Hepatocyte (in vitro differentiated cells): ENCODE measurements at regions not wholly inside any gene's neighbourhood (a gene's known extent, or its start where the extent isn't known, plus 50 kb on each side); places are given as distances from the start of the nearest gene placed in this dataset.

Experiments
- DNase-seq: peaks from one replicate; pipeline ENCODE4 v3.0.0-alpha.2; 2016; ENCODE audit warnings: low spot score
- H2AFZ ChIP-seq: fragments of 200-600 bp; sonication (generic); 2 replicates; pipeline ENCODE4 v1.6.0; 2016; ENCODE audit warnings: antibody characterized with exemption, mild to moderate bottlenecking
- H3K27ac ChIP-seq: fragments of 200-600 bp; sonication (generic); 2 replicates; pipeline ENCODE4 v1.5.1; 2016; ENCODE audit warnings: mild to moderate bottlenecking
- H3K27me3 ChIP-seq: fragments of 200-600 bp; sonication (generic); 2 replicates; pipeline ENCODE4 v1.6.1; 2016
- H3K36me3 ChIP-seq: fragments of 200-600 bp; sonication (generic); replicated peaks from 2 replicates; pipeline ENCODE4 v1.5.1; 2016; ENCODE audit warnings: low read depth; ENCODE audit not compliant: insufficient read depth
- H3K4me1 ChIP-seq: fragments of 200-600 bp; sonication (generic); 2 replicates; pipeline ENCODE4 v1.5.1; 2016; ENCODE audit warnings: mild to moderate bottlenecking, moderate library complexity; ENCODE audit not compliant: insufficient read depth
- H3K4me2 ChIP-seq: fragments of 200-600 bp; sonication (generic); 2 replicates; pipeline ENCODE4 v1.6.0; 2016
- H3K4me3 ChIP-seq: fragments of 200-600 bp; sonication (generic); 2 replicates; pipeline ENCODE4 v1.5.1; 2016; ENCODE audit warnings: mild to moderate bottlenecking
- H3K79me2 ChIP-seq: fragments of 200-600 bp; sonication (generic); 2 replicates; pipeline ENCODE4 v1.6.0; 2017; ENCODE audit warnings: mild to moderate bottlenecking
- H3K9me2 ChIP-seq: fragments of 200-600 bp; sonication (generic); replicated peaks from 2 replicates; pipeline ENCODE4 v1.6.0; 2017; ENCODE audit warnings: mild to moderate bottlenecking; ENCODE audit not compliant: insufficient read depth
- H3K9me3 ChIP-seq: fragments of 200-600 bp; sonication (generic); 2 replicates; pipeline ENCODE4 v1.5.1; 2016; ENCODE audit warnings: low read depth, mild to moderate bottlenecking
- H4K20me1 ChIP-seq: fragments of 200-600 bp; sonication (generic); 2 replicates; pipeline ENCODE4 v1.6.0; 2016; ENCODE audit warnings: mild to moderate bottlenecking; ENCODE audit not compliant: insufficient read depth, poor library complexity, severe bottlenecking
- EZH2 ChIP-seq: fragments of 200-600 bp; sonication (generic); IDR thresholded peaks from 2 replicates; pipeline ENCODE4 v1.6.1; 2016; ENCODE audit warnings: antibody characterized with exemption, mild to moderate bottlenecking, borderline replicate concordance
- EZH2phosphoT487 ChIP-seq: fragments of 200-600 bp; sonication (generic); IDR thresholded peaks from one replicate; pipeline ENCODE4 v1.6.1; 2018; ENCODE audit warnings: antibody characterized with exemption, mild to moderate bottlenecking, low read depth, moderate library complexity; ENCODE audit not compliant: unreplicated experiment, severe bottlenecking
- WGBS: methylation state at CpG from one replicate; pipeline ENCODE4 v1.1.6; 2016; ENCODE audit warnings: low lambda C conversion rate; ENCODE audit errors: missing lambda C conversion rate; 5-methylcytosine and 5-hydroxymethylcytosine counted together
- TF ChIP-seq, protein P1 (sequence below): fragments of 200-600 bp; sonication (generic); IDR thresholded peaks from 2 replicates; pipeline ENCODE4 v1.5.1; 2016; ENCODE audit warnings: antibody characterized with exemption, mild to moderate bottlenecking; ENCODE audit not compliant: poor library complexity

DNA sequence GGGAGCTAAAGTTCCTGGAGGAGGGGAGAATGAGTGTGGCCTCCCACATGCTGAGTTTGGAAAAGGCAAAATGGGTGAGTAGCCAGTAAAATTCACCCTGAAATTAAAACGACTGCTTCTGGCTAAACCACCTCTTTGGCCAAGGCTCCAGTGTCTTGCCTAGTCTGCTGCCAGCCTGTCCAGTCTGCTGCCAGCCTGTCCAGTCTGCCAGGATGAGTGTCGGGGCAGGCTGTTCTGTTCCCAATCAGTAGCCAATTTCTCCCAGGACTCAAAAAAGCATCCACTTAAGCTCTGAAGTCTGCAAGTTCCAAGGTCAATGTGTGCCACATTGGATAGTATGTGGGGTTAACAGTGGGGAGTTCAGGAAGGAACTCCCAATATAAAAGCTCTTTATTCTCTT is 134.6 kb upstream of the KLHL29 start:
- Histone ChIP-seq H3K9me2 (no peaks in the 10 kb centered on the region), H3K4me1 (no peaks in the 10 kb centered on the region), H3K4me3 (no peak overlapping the region), H4K20me1 (no peaks in the 10 kb centered on the region), H3K27ac (no peak overlapping the region), H3K79me2 (no peaks in the 10 kb centered on the region), H3K9me3 (no peaks in the 10 kb centered on the region), H2AFZ (no peak overlapping the region), H3K36me3 (no peaks in the 10 kb centered on the region), H3K4me2 (no peak overlapping the region), H3K27me3 (no peaks in the 10 kb centered on the region)
- WGBS, result 91% methylated on average over 2 of the region's 2 CpGs
- no peak for DNase-seq
- no peak for TF ChIP-seq EZH2phosphoT487

DNA sequence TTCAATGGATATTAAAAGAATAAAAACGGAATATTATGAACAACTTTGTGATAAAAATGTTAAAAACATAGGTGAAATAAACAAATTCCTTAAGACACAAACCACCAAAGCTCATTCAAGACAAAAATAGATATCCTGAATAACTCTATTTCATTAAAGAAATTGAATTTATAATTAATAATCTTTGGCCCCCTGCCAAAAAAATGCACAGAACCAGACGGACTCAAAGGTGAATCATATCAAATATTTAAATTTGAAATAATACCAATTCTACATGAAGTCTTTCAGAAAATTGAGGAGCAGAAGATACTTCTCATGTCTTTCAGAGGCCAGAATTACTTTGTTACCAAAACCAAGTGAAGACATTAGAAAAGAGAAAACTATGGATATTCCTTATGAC is 128.3 kb upstream of the KLHL29 start:
- TF ChIP-seq EZH2 (no peak), EZH2phosphoT487 (no peak)
- TF ChIP-seq, protein P1, sequence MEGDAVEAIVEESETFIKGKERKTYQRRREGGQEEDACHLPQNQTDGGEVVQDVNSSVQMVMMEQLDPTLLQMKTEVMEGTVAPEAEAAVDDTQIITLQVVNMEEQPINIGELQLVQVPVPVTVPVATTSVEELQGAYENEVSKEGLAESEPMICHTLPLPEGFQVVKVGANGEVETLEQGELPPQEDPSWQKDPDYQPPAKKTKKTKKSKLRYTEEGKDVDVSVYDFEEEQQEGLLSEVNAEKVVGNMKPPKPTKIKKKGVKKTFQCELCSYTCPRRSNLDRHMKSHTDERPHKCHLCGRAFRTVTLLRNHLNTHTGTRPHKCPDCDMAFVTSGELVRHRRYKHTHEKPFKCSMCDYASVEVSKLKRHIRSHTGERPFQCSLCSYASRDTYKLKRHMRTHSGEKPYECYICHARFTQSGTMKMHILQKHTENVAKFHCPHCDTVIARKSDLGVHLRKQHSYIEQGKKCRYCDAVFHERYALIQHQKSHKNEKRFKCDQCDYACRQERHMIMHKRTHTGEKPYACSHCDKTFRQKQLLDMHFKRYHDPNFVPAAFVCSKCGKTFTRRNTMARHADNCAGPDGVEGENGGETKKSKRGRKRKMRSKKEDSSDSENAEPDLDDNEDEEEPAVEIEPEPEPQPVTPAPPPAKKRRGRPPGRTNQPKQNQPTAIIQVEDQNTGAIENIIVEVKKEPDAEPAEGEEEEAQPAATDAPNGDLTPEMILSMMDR, result no peak
- Histone ChIP-seq H3K4me3 (no peak overlapping the region), H3K27me3 (no peaks in the 10 kb centered on the region), H4K20me1 (no peaks in the 10 kb centered on the region), H3K27ac (no peak overlapping the region), H3K9me3 (no peaks in the 10 kb centered on the region), H3K9me2 (no peaks in the 10 kb centered on the region), H3K79me2 (no peaks in the 10 kb centered on the region), H2AFZ (no peak overlapping the region), H3K4me2 (no peak overlapping the region), H3K36me3 (no peaks in the 10 kb centered on the region), H3K4me1 (no peaks in the 10 kb centered on the region)
- WGBS, result 87% methylated on average over 2 of the region's 2 CpGs
- DNase-seq, result no peak

DNA sequence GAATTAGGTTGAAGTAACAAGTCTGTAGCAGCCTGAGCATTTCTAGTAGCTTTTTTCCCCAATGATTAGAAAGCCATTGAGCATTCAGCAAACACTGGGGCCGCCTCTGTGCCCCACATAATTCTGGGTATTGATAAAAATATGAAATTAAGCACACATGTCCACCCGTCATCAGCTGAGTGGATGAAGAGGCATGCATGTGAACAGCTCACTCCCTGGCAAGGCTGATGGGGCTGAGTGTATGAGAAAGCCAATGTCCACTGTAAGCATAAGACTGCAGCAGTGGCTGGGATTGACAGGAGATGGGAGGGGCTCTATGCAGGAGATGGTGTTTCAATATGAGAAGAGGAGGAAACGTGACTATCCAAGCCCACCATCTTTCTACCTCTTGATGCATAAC is 124.4 kb upstream of the KLHL29 start:
- DNase-seq, result no peak
- no peak overlapping the region for H3K27ac ChIP-seq
- no peaks in the 10 kb centered on the region for H3K79me2 ChIP-seq
- no peaks in the 10 kb centered on the region for H4K20me1 ChIP-seq
- H3K4me3 ChIP-seq, result no peak overlapping the region
- no peaks in the 10 kb centered on the region for H3K9me3 ChIP-seq
- no peaks in the 10 kb centered on the region for H3K27me3 ChIP-seq
- H3K4me2 ChIP-seq, result no peak overlapping the region
- 81% methylated on average over 3 of the region's 3 CpGs for WGBS
- no peaks in the 10 kb centered on the region for H3K36me3 ChIP-seq
- H3K9me2 ChIP-seq, result no peaks in the 10 kb centered on the region
- TF ChIP-seq EZH2 (no peak), EZH2phosphoT487 (no peak)
- TF ChIP-seq, protein P1, result no peak
- no peak overlapping the region for H2AFZ ChIP-seq
- no peaks in the 10 kb centered on the region for H3K4me1 ChIP-seq

DNA sequence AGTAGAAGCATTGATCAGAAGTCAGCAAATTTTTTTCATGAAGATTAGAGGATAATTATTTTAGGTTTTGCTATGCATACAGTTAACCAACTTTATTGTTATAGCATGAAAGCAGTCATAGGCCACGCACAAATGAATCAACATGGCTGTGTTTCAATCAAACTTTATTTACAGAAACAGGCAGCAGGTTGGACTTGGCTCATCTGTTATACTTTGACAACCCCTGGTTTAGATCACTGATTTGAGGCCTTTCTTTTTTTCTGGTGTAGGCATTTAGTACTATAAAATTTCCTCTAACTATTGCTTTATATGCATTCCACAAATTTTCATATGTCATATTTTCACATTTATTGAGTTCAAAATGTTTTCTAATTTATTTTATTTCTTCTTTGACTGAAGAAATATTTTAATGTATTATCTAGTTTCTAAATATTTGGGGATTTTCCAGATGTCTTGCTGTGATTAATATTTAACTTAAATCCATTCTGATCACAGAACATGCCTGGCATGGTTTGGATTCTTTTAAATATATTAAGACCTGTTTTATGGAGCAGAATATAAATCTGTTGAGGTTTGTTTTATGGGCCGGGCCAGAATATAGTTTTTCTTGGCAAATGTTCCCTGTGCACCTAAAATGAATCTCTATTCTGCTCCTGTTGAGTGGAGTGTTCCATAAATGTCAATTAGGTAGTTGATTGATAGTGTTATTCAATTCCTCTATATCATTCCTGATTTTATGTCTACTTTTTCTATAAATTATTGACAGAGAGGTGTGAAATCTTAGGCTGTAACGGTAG is 116.3 kb upstream of the KLHL29 start:
- WGBS, result 48% methylated on average over 3 of the region's 3 CpGs
- H3K27me3 ChIP-seq, result no peaks in the 10 kb centered on the region
- TF ChIP-seq, protein P1, result no peak
- TF ChIP-seq EZH2 (no peak), EZH2phosphoT487 (no peak)

More for the DNA sequence above, 116.3 kb upstream of the KLHL29 start:
- no peaks in the 10 kb centered on the region for H3K4me1 ChIP-seq
- H3K27ac ChIP-seq, result no peak overlapping the region
- H3K9me2 ChIP-seq, result no peaks in the 10 kb centered on the region
- H3K4me3 ChIP-seq, result no peak overlapping the region
- H3K36me3 ChIP-seq, result no peaks in the 10 kb centered on the region
- DNase-seq, result no peak
- H3K4me2 ChIP-seq, result no peak overlapping the region
- no peak overlapping the region for H2AFZ ChIP-seq
- no peaks in the 10 kb centered on the region for H3K9me3 ChIP-seq
- no peaks in the 10 kb centered on the region for H3K79me2 ChIP-seq
- H4K20me1 ChIP-seq, result no peaks in the 10 kb centered on the region
